Superior temporal gyrus (tissue), 1 donor: ENCODE measurements at regions not wholly inside any gene's neighbourhood (a gene's known extent, or its start where the extent isn't known, plus 50 kb on each side); places are given as distances from the start of the nearest gene placed in this dataset.
"Not testable (repeated sequence)": the region's sequence is repeated elsewhere in the genome, so short reads cannot be mapped to it uniquely, and the experiment has no call there.

Experiments
- DNase-seq: peaks from one replicate; pipeline ENCODE4 v3.0.0-alpha.2; 2016; ENCODE audit errors: extremely low spot score

- DNase-seq = no peak
Observed at GRCh38 chr3:5809586-5810246, 622.2 kb downstream of the EDEM1 start.

- DNase-seq = no peak
Observed at GRCh38 chr3:5811016-5811415, 623.5 kb downstream of the EDEM1 start.

GRCh38 chr3:5813521-5813920 lies 626.0 kb downstream of the EDEM1 start:
- no peak for DNase-seq

GRCh38 chr3:5822843-5823242 lies 635.3 kb downstream of the EDEM1 start:
- DNase-seq = no peak

- no peak for DNase-seq
Observed at GRCh38 chr3:5826467-5826866, 639.0 kb downstream of the EDEM1 start.

- DNase-seq = no peak
Observed at GRCh38 chr3:5828251-5828650, 640.7 kb downstream of the EDEM1 start.

GRCh38 chr3:5840056-5840455 lies 652.5 kb downstream of the EDEM1 start:
- no peak for DNase-seq

GRCh38 chr3:5841599-5841998 lies 654.1 kb downstream of the EDEM1 start:
- DNase-seq = no peak

GRCh38 chr3:5846261-5846660 lies 658.8 kb downstream of the EDEM1 start:
- no peak for DNase-seq

GRCh38 chr3:5861151-5861550 lies 673.6 kb downstream of the EDEM1 start:
- DNase-seq = no peak

GRCh38 chr3:5874931-5875341 lies 687.4 kb downstream of the EDEM1 start:
- DNase-seq = peak; percentile 49

GRCh38 chr3:5888851-5889250 lies 701.3 kb downstream of the EDEM1 start:
- no peak for DNase-seq

- no peak for DNase-seq
Observed at GRCh38 chr3:5889374-5889773, 701.9 kb downstream of the EDEM1 start.

GRCh38 chr3:5891711-5892110 lies 704.2 kb downstream of the EDEM1 start:
- DNase-seq = no peak

- no peak for DNase-seq
Observed at GRCh38 chr3:5898106-5898505, 710.6 kb downstream of the EDEM1 start.

- no peak for DNase-seq
Observed at GRCh38 chr3:5899014-5899761, 711.7 kb downstream of the EDEM1 start.

- DNase-seq = no peak
Observed at GRCh38 chr3:5917932-5918331, 730.4 kb downstream of the EDEM1 start.

- DNase-seq = no peak
Observed at GRCh38 chr3:5918626-5919025, 731.1 kb downstream of the EDEM1 start.

- DNase-seq = no peak
Observed at GRCh38 chr3:5929027-5929426, 741.5 kb downstream of the EDEM1 start.

- not testable (repeated sequence) for DNase-seq
Observed at GRCh38 chr3:5944061-5944460, 756.6 kb downstream of the EDEM1 start.

- DNase-seq = no peak
Observed at GRCh38 chr3:5948084-5948483, 760.6 kb downstream of the EDEM1 start.

GRCh38 chr3:5951026-5951425 lies 763.5 kb downstream of the EDEM1 start:
- no peak for DNase-seq

- no peak for DNase-seq
Observed at GRCh38 chr3:5972586-5972985, 785.1 kb downstream of the EDEM1 start.
